Neural crest cell (in vitro differentiated cells): ENCODE measurements at regions not wholly inside any gene's neighbourhood (a gene's known extent, or its start where the extent isn't known, plus 50 kb on each side); places are given as distances from the start of the nearest gene placed in this dataset.
"Not testable (repeated sequence)": the region's sequence is repeated elsewhere in the genome, so short reads cannot be mapped to it uniquely, and the experiment has no call there.

Experiments used
- DNase-seq: peaks from one replicate; pipeline ENCODE4 v3.0.0; 2021; ENCODE audit warnings: low read depth, mixed read lengths, low spot score
- H3K27ac Mint-ChIP-seq: one replicate; pipeline ENCODE4 v1.8.0; 2021; ENCODE audit warnings: mild to moderate bottlenecking, mixed read lengths; ENCODE audit not compliant: unreplicated experiment
- H3K27me3 Mint-ChIP-seq: 2 replicates; pipeline ENCODE4 v1.8.0; 2021; ENCODE audit warnings: low read depth, mild to moderate bottlenecking, mixed read lengths
- H3K36me3 Mint-ChIP-seq: 2 replicates; pipeline ENCODE4 v1.8.0; 2021; ENCODE audit warnings: low read depth, mild to moderate bottlenecking, mixed read lengths
- H3K4me1 Mint-ChIP-seq: 2 replicates; pipeline ENCODE4 v1.8.0; 2021; ENCODE audit warnings: mixed read lengths
- H3K4me3 Mint-ChIP-seq: one replicate; pipeline ENCODE4 v1.8.0; 2021; ENCODE audit warnings: mild to moderate bottlenecking, mixed read lengths
- H3K9me3 Mint-ChIP-seq: 2 replicates; pipeline ENCODE4 v1.8.0; 2021; ENCODE audit warnings: mixed read lengths
- TF ChIP-seq, protein P1 (sequence below): fragments of 200-600 bp; sonication (generic); conservative IDR thresholded peaks from 2 replicates; pipeline ENCODE4 v1.5.0; 2021; ENCODE audit warnings: antibody characterized with exemption, mild to moderate bottlenecking

DNA sequence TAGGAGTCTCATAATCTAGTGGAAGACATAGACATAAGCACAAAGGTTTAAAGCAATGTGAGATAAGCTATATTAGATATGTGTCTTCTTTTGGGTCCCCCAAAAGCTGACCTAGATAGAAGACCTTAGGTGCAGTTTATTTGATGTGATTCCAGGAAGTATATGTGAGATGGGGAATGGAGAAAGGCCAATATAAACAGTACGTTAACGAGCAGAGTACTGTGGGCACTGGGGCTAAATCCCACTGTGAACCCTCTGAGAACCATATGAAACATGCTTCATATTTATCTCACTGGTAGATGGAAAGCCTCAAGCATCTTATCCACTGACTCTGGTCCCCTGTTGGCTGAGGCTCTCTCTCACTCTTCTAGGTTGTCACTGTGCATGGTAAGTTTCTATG, 62.6 kb upstream of the ZC3H15 start:
- Mint-ChIP-seq H3K27ac (no peak overlapping the region), H3K36me3 (no peaks in the 10 kb centered on the region), H3K4me1 (no peaks in the 10 kb centered on the region), H3K9me3 (no peaks in the 10 kb centered on the region), H3K27me3 (no peaks in the 10 kb centered on the region), H3K4me3 (no peak overlapping the region)
- no peak for DNase-seq
- TF ChIP-seq, protein P1, sequence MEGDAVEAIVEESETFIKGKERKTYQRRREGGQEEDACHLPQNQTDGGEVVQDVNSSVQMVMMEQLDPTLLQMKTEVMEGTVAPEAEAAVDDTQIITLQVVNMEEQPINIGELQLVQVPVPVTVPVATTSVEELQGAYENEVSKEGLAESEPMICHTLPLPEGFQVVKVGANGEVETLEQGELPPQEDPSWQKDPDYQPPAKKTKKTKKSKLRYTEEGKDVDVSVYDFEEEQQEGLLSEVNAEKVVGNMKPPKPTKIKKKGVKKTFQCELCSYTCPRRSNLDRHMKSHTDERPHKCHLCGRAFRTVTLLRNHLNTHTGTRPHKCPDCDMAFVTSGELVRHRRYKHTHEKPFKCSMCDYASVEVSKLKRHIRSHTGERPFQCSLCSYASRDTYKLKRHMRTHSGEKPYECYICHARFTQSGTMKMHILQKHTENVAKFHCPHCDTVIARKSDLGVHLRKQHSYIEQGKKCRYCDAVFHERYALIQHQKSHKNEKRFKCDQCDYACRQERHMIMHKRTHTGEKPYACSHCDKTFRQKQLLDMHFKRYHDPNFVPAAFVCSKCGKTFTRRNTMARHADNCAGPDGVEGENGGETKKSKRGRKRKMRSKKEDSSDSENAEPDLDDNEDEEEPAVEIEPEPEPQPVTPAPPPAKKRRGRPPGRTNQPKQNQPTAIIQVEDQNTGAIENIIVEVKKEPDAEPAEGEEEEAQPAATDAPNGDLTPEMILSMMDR: no peak

DNA sequence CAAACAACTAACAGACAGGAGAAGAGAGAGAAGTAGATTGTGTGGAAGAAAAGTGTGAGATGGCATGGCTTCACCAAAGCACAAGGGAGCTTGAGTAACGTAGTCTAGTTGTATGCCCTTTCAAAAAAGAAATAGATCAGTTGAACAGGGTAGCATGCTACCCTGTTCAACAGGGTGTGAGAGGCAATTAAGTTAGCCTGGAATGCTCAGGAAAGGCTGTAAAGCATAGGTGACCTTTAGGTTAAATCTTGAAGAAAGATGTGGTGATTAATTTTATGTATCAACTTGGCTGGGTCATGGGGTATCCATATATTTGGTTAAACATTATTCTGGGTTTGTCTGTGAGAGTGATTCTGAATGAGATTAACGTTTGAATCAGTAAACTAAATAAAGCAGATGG, 61.8 kb upstream of the ZC3H15 start:
- no peak for DNase-seq
- Mint-ChIP-seq H3K36me3 (no peaks in the 10 kb centered on the region), H3K4me3 (no peak overlapping the region), H3K27ac (no peak overlapping the region), H3K27me3 (no peaks in the 10 kb centered on the region), H3K9me3 (no peaks in the 10 kb centered on the region), H3K4me1 (no peaks in the 10 kb centered on the region)
- TF ChIP-seq, protein P1: no peak

DNA sequence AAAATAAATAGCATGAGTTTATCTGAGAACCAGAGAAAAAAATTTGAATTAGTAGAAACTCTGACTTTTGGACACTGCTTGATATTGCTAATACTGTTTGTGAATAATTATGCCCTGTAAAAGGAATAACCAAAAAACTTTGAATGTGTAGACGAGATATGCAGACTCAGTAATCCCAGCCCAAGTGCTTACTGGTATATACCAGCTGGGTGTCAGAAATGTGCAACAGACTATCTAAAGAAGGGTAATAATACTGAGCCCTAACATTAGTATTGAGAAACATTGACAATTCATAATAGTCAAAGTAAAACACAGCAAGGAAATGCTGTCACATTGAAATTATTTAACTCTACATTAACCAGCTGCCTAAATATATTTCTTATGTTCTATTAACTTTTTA, 60.5 kb upstream of the ZC3H15 start:
- no peak for DNase-seq
- Mint-ChIP-seq H3K36me3 (no peaks in the 10 kb centered on the region), H3K4me1 (no peaks in the 10 kb centered on the region), H3K27ac (no peak overlapping the region), H3K9me3 (no peaks in the 10 kb centered on the region), H3K4me3 (no peak overlapping the region), H3K27me3 (no peaks in the 10 kb centered on the region)
- TF ChIP-seq, protein P1: no peak

DNA sequence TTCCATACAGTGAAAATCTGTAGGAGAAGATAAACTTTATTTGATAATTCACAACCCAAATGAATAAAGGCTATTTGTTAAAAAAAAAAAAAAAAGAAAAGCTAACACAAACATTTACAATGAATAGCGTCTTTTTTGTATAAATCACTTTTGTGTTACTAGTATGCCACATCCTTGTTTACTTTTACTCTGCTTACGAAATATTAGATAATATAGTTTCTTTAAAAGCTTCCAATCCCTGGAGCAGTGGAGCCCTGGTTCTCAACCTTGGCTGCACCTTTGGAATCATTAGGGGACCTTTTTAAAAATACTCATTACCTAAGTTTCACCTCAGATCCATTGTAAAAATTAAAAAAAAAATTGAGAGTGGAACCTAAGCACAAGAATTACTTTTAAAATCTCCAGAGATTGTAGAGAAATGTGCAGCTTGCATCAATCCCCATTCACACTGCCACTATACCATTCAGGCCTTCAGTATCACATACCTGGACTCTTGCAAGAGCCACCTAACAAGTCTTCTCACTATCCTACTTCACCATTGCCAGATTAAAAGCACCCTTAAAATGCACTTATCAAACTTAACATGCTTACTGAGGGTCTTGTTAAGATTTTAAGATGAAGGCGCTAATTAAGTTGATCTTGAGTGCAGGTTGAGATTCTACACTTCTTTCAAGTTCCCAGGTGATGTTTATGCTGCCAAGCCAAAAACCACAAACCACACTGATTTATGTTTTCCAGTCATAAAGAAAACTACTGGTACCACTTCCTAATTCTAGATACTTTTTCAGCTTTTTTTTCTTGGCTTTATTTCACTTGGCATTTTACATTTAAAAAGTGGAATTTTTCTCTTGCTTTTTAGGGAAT, 59.7 kb upstream of the ZC3H15 start:
- no peaks in the 10 kb centered on the region for H3K36me3 Mint-ChIP-seq
- no peaks in the 10 kb centered on the region for H3K27me3 Mint-ChIP-seq
- no peak for DNase-seq
- no peak overlapping the region for H3K4me3 Mint-ChIP-seq
- H3K9me3 Mint-ChIP-seq: no peaks in the 10 kb centered on the region
- no peaks in the 10 kb centered on the region for H3K4me1 Mint-ChIP-seq
- TF ChIP-seq, protein P1: no peak
- no peak overlapping the region for H3K27ac Mint-ChIP-seq

DNA sequence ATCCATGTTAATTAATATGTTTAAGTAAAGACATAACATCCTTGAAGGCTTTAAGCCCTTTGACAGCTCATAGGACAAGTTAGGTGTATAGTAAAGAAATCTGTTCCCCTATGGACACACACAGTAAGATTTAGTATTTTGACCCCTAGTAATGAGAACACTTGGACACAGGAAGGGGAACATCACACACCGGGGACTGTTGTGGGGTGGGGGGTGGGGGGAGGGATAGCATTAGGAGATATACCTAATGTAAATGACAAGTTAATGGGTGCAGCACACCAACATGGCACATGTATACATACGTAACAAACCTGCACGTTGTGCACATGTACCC, 59.1 kb upstream of the ZC3H15 start:
- not testable (repeated sequence) for H3K27me3 Mint-ChIP-seq, H3K9me3 Mint-ChIP-seq, DNase-seq, H3K4me3 Mint-ChIP-seq, H3K27ac Mint-ChIP-seq, H3K36me3 Mint-ChIP-seq, H3K4me1 Mint-ChIP-seq

DNA sequence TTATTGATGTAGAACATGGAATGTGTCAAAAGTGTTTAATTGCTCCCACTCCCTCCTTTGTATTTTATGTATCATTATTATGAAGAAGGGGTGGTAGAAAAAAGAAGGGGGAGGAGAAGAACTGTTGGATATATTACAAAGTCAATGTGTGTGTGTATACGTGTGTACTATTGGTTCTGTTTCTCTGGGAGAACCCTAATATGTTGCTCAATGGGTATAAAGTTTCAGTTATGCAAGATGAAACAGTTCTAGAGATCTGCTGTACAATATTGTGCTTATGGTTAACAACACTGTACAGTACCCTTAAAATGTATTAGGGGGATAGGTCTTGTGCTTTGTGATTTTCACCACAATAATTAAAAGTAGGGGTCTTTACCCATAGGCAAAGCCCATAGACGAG, 58.1 kb upstream of the ZC3H15 start:
- Mint-ChIP-seq H3K36me3 (no peaks in the 10 kb centered on the region), H3K9me3 (no peaks in the 10 kb centered on the region), H3K27me3 (no peaks in the 10 kb centered on the region), H3K27ac (no peak overlapping the region), H3K4me1 (no peaks in the 10 kb centered on the region), H3K4me3 (no peak overlapping the region)
- no peak for DNase-seq
- TF ChIP-seq, protein P1: no peak
